Adipocyte (in vitro differentiated cells): ENCODE measurements at regions not wholly inside any gene's neighbourhood (a gene's known extent, or its start where the extent isn't known, plus 50 kb on each side); places are given as distances from the start of the nearest gene placed in this dataset.
A peak's percentile ranks its signal among the peaks of the same experiment; 100 is the strongest.
"Not testable (repeated sequence)": the region's sequence is repeated elsewhere in the genome, so short reads cannot be mapped to it uniquely, and the experiment has no call there.

Source experiments
- DNase-seq: peaks from one replicate; pipeline ENCODE4 v3.0.0-alpha.2; 2015; ENCODE audit warnings: low read depth
- H3K27me3 ChIP-seq: replicated peaks from 2 replicates; pipeline ENCODE4 v1.7.0; 2013; ENCODE audit warnings: mild to moderate bottlenecking, low read length, moderate library complexity; ENCODE audit not compliant: control insufficient read depth, insufficient read depth
- H3K36me3 ChIP-seq: 2 replicates; pipeline ENCODE4 v1.7.0; 2013; ENCODE audit warnings: low read length, mild to moderate bottlenecking, moderate library complexity; ENCODE audit not compliant: control insufficient read depth, insufficient read depth, severe bottlenecking
- H3K4me1 ChIP-seq: 2 replicates; pipeline ENCODE4 v1.7.0; 2013; ENCODE audit warnings: mild to moderate bottlenecking, low read length, moderate library complexity; ENCODE audit not compliant: control insufficient read depth, insufficient read depth
- H3K4me3 ChIP-seq: 2 replicates; pipeline ENCODE4 v1.7.0; 2013; ENCODE audit warnings: mild to moderate bottlenecking, low read length, moderate library complexity
- H3K9ac ChIP-seq: 2 replicates; pipeline ENCODE4 v1.7.0; 2013; ENCODE audit warnings: mild to moderate bottlenecking, low read length, moderate library complexity
- H3K9me3 ChIP-seq: 2 replicates; pipeline ENCODE4 v1.7.0; 2013; ENCODE audit warnings: mild to moderate bottlenecking, low read length, moderate library complexity; ENCODE audit not compliant: control insufficient read depth

DNA sequence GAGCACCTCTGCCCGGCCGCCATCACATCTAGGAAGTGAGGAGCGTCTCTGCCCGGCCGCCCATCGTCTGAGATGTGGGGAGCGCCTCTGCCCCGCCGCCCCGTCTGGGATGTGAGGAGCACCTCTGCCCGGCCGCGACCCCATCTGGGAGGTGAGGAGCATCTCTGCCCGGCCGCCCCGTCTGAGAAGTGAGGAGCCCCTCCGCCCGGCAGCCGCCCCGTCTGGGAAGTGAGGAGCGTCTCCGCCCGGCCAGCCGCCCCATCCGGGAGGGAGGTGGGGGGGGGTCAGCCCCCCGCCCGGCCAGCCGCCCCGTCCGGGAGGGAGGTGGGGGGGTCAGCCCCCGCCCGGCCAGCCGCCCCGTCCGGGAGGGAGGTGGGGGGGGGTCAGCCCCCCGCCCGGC, 119.4 kb upstream of the UGP2 start:
- H3K27me3 ChIP-seq, DNase-seq, H3K36me3 ChIP-seq, H3K9me3 ChIP-seq, H3K4me3 ChIP-seq, H3K9ac ChIP-seq: not testable (repeated sequence)
- peaks cover 17% of the 10 kb centered on the region for H3K4me1 ChIP-seq

DNA sequence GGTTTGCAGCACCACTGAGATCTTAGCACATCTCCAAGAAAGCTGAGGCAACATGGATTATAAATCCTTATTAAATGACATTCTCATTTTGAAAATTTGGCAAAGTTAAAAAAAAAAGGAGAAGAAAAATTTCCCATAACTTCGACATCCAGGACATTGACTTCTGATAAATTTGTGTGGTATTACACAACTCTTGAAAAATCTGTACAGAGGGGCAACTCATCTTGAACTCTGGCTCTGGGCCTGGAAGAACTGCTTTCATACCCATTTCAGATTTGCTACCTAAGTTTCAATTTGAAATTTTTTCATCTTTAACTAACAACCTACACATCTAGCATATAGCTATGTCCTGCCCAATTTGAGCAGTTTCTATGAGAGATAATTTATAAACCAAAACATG, 118.0 kb upstream of the UGP2 start:
- Histone ChIP-seq H3K36me3 (no peaks in the 10 kb centered on the region), H3K27me3 (no peaks in the 10 kb centered on the region), H3K9me3 (no peaks in the 10 kb centered on the region), H3K9ac (peak overlapping the region; percentile 46), H3K4me1 (peaks cover 17% of the 10 kb centered on the region), H3K4me3 (no peak overlapping the region)
- peak; percentile 32 for DNase-seq

DNA sequence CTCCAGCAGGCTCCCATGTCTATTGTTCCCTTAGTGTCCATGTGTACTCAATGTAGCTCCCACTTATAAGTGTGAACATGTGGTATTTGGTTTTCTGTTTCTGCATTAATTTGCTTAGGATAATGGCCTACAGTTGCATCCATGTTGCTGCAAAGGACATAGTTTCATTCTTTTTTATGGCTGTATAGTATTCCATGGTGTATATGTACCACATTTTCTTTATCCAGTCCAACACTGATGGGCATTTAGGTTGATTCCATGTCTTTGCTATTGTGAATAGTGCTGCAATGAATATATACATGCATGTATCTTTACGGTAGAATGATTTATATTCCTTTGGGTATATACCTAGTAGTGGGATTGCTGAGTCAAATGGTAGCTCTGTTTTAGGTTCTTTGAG, 116.5 kb upstream of the UGP2 start:
- H3K4me3 ChIP-seq = not testable (repeated sequence)

DNA sequence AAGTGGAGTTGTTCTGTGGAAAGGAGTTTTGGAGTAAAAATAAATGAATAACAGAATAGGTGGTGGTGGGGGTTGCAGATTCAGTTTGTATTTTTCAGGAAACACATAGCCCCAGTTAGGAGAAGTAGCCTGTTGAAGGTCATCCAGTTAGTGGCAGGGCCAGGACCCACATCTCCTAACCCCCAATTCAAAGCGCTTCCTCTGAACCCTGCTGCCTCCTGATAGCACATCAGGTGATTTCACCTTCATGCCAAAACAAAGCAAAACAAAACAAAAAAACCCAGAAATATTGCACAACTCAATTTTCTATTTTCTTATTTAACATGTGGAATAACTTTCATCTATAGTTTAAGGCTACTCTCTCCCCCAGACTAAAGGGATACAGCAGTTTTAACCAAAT, 112.3 kb upstream of the UGP2 start:
- DNase-seq = no peak
- no peaks in the 10 kb centered on the region for H3K27me3 ChIP-seq
- no peak overlapping the region for H3K9ac ChIP-seq
- no peak overlapping the region for H3K4me3 ChIP-seq
- no peaks in the 10 kb centered on the region for H3K36me3 ChIP-seq
- peaks cover 10% of the 10 kb centered on the region for H3K4me1 ChIP-seq
- no peaks in the 10 kb centered on the region for H3K9me3 ChIP-seq

More for the DNA sequence above, 116.5 kb upstream of the UGP2 start:
- H3K9ac ChIP-seq, H3K36me3 ChIP-seq, DNase-seq, H3K27me3 ChIP-seq, H3K9me3 ChIP-seq: not testable (repeated sequence)
- peaks cover 17% of the 10 kb centered on the region for H3K4me1 ChIP-seq

DNA sequence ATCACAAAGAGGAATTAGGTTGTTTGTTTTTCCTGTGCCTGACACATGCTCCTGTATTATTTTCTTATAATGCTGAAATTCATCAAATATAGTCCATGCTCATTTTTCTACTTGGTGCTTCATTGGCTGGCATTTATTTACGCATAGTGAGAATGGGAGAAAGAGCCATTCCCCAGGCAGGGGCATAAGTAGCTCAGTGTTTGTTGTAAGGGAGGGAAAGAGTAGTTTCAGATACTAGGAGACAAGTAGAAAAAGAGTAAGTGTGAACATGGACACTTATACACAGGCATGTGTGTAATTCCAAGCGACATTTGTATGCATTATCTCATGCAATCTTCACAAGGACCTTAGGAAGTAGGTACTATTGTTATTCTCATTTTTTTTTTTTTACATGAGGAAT, 111.9 kb upstream of the UGP2 start:
- Histone ChIP-seq H3K9me3 (no peaks in the 10 kb centered on the region), H3K4me1 (peaks cover 10% of the 10 kb centered on the region), H3K9ac (no peak overlapping the region), H3K4me3 (no peak overlapping the region), H3K27me3 (no peaks in the 10 kb centered on the region), H3K36me3 (no peaks in the 10 kb centered on the region)
- DNase-seq = no peak

DNA sequence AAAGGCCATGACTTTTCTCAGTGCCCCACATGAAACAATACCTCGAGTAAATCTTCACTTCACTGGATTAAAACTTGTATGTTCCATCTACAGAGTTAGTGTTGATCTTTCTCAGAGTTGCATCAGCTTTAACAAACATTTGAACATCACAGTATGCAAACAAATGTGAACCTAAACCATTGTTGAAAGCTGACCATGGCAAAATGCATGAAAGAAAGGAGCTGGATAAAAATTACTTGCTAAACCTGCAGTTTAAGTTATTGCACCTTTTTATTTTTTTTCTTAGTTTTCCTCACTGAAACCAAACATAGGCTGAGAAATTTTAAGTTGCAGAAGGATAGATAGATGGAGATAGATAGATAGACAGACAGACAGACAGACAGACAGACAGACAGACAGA, 107.2 kb upstream of the UGP2 start:
- DNase-seq = peak; percentile 80
- no peaks in the 10 kb centered on the region for H3K9me3 ChIP-seq
- H3K36me3 ChIP-seq = no peaks in the 10 kb centered on the region
- H3K4me1 ChIP-seq = peaks cover 47% of the 10 kb centered on the region
- H3K27me3 ChIP-seq = no peaks in the 10 kb centered on the region
- H3K4me3 ChIP-seq = no peak overlapping the region
- H3K9ac ChIP-seq = no peak overlapping the region

DNA sequence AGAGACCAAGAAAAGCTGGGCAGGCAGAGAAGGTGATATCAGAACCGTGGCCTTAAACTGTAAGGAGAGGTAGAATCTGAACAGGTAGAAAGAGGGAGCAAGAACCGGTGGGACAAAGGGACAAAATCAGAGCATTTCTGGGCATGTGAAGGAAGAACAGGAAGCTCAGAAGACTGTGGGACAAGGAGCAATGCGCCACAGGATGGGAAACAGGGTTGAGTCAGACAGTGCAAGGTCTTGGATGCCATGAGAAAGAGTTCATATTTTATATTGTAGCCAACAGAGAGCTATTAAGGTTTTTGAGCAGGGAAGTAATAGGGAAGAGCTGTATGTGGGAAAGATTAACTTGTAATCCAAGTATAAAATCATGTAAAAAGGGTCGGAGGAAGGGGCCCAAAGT, 106.4 kb upstream of the UGP2 start:
- H3K27me3 ChIP-seq = no peaks in the 10 kb centered on the region
- H3K4me3 ChIP-seq = peak overlapping the region; percentile 54

DNA sequence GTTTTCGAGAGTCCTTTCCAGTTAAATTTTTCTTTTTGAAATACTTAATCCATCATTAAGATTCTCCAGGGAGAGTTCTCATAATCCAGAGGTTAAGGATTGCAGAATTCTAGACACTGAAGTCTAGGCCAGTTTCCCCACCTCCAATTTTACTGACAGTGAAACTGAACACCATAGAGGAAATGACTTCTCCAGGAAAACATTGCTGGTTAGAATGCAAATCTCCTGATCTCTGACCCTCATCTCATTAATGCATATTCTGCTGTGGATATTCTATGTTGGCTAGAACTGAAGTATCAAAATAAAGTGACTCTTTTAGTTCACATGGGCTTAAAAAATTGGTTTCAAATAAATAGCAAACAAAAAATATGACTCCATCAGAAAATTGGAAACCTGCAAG, 105.8 kb upstream of the UGP2 start:
- peak overlapping the region; percentile 54 for H3K4me3 ChIP-seq
- H3K36me3 ChIP-seq = no peaks in the 10 kb centered on the region
- no peaks in the 10 kb centered on the region for H3K9me3 ChIP-seq
- H3K9ac ChIP-seq = peak overlapping the region; percentile 32
- DNase-seq = peak; percentile 54
- no peaks in the 10 kb centered on the region for H3K27me3 ChIP-seq
- peaks cover 54% of the 10 kb centered on the region for H3K4me1 ChIP-seq

More for the DNA sequence above, 106.4 kb upstream of the UGP2 start:
- Histone ChIP-seq H3K4me1 (peaks cover 47% of the 10 kb centered on the region), H3K36me3 (no peaks in the 10 kb centered on the region), H3K9ac (peak overlapping the region; percentile 32), H3K9me3 (no peaks in the 10 kb centered on the region)
- peak; percentile 38 for DNase-seq

DNA sequence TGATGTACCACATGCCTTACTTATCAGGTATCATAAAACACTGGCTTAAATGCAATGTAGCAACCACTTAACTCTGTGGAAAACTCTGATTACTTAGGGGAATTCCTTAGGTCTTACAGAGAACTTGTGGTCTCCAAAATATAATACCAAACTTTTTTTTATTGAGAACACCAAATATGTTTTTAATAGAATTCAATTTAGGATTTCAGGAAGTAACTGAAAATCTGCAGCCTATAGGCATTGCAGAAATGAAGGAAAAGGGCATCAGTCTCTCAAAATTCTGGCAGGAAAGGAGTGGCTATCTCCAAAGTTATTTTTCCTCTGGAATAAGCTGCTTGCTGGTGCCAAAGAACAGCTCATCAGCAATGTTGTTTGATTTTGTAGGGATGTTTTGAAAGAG, 105.3 kb upstream of the UGP2 start:
- Histone ChIP-seq H3K9ac (peak overlapping the region; percentile 47), H3K36me3 (no peaks in the 10 kb centered on the region), H3K4me3 (peak overlapping the region; percentile 54), H3K9me3 (no peaks in the 10 kb centered on the region), H3K27me3 (no peaks in the 10 kb centered on the region), H3K4me1 (peaks cover 58% of the 10 kb centered on the region)
- peak; percentile 74 for DNase-seq

DNA sequence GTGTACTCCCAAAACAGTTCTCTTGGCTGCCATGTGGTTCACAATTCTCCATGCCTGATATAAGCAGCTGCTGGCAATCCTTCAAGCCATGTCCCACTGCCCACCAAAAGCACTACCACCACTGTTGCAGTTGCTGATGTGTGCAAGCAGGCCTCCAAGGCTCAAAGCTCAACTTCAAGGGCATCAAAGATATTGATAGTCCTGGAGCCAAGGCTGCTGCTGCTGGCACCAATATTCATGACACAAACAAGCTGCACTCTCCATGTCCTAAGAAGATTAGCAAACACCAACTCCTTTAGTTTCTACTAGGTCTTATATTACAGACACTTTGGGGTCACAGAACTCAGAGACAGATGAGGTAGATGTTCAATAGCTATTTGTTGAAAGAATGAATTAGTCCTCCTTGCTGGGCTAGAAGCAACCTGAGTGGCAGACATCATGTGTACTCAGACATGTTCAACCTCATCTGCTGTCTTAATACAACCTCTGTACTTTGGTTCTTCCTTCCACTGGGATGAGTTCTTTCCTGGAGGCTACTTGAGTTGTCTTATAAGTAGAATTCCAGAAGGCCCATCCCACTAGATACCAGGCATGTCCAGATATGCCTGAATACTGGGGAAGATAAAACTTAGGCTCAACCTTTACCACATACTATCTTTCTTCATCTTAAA, 104.5 kb upstream of the UGP2 start:
- DNase-seq = no peak
- H3K4me1 ChIP-seq = peaks cover 63% of the 10 kb centered on the region
- H3K36me3 ChIP-seq = no peaks in the 10 kb centered on the region
- H3K4me3 ChIP-seq = peak overlapping the region; percentile 10
- H3K27me3 ChIP-seq = no peaks in the 10 kb centered on the region
- H3K9me3 ChIP-seq = no peaks in the 10 kb centered on the region
- H3K9ac ChIP-seq = peak overlapping the region; percentile 47

DNA sequence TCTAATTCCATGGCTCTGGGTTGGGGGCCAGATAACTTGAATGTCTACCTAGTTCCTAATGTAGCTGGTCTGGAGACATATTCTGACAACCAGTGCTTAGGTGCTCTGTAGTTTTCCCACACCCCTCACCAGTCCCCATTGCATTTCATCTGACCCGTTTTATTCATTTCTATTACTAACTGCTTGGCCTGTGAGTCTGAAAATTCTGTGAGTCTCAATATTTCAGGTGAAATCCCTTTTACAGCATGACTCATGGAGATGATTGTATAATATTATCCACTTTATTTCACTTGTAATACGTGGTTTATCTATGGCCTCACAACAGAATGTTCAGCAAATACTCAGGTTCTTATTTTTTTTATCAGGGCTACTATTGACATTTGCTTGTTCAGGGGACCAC, 103.7 kb upstream of the UGP2 start:
- Histone ChIP-seq H3K4me1 (peaks cover 63% of the 10 kb centered on the region), H3K4me3 (no peak overlapping the region), H3K9ac (peak overlapping the region; percentile 47), H3K9me3 (no peaks in the 10 kb centered on the region), H3K36me3 (no peaks in the 10 kb centered on the region), H3K27me3 (no peaks in the 10 kb centered on the region)
- no peak for DNase-seq

DNA sequence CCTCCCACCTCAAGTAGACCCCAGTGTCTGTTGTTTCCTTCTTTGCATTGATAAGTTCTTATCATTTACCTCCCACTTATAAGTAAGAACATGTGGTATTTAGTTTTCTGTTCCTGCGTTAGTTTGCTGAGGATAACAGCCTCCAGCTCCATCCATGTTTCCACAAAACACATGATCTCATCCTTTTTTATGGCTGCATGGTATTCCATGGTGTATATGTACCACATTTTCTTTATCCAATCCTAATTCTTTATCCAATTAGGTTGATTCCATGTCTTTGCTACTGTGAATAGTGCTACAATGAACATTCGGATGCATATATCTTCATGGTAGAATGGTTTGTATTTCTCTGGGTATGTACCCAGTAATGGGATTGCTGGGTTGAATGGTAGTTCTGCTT, 102.5 kb upstream of the UGP2 start:
- H3K4me1 ChIP-seq = peaks cover 66% of the 10 kb centered on the region
- H3K27me3 ChIP-seq, H3K9me3 ChIP-seq, H3K9ac ChIP-seq, H3K4me3 ChIP-seq, DNase-seq, H3K36me3 ChIP-seq: not testable (repeated sequence)
